ENCODE measurements at regions not wholly inside any gene's neighbourhood (a gene's known extent, or its start where the extent isn't known, plus 50 kb on each side); places are given as distances from the start of the nearest gene placed in this dataset.
"Not testable (repeated sequence)": the region's sequence is repeated elsewhere in the genome, so short reads cannot be mapped to it uniquely, and the experiment has no call there.

GRCh38 chr4:128758314-128758922, 51.1 kb upstream of the JADE1 start:
- Mint-ChIP-seq H3K27me3 (peaks cover 0 to 6% (median 0%) of the 10 kb centered on the region in 3 donors), H3K27ac (peak overlapping the region in 1 of 6 donors; percentile 25), H3K36me3 (no peaks in the 10 kb centered on the region), H3K9me3 (no peaks in the 10 kb centered on the region), H3K4me3 (no peak overlapping the region), H3K4me1 (no peaks in the 10 kb centered on the region)
- ATAC-seq (ENCODE audit: low read depth in 2 of 2) (no peak), DNase-seq (no peak)

DNA sequence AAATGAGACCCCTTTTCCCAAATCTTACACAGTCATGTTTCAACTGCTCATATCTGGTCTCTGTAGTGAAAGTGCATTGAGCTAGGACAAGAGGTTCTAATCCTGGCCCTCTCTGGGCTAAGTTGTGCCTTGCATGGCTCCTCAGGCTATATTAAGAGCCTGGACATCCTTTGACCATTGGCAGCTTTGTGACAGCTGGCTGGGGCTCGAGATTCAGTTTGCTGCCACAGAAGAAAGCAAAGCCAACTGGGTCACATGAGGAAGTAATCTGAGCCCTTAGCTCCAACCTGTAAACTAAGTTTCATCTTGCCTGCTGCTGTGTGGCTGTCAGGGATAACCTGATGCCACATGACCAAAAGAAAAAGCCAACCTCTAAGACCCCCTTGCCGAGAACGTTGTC, 51.8 kb upstream of the JADE1 start:
- no peak for ATAC-seq (ENCODE audit: low read depth in 2 of 2)
- no peak for DNase-seq
- H3K27ac Mint-ChIP-seq: no peak overlapping the region

DNA sequence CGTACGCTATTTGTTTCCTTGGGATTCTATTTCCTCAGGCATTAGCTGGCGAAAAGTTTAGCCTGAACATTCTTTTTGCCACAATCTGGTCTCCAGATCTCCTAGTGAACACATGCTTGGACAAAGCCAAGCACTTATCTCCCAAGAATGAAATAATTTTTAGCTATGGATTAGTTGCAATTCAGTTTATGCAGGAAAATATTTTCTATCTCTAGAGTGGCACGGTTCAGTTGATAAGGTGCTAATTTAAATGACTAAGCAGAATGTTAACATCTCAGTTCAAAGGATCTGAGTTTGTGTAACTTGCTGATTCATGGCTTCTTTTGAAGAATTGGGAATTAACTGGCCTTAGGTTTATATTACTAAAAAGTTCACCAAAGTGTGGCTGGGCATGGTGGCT, 58.1 kb upstream of the JADE1 start:
- no peaks in the 10 kb centered on the region for H3K9me3 Mint-ChIP-seq
- no peak overlapping the region for H3K4me3 Mint-ChIP-seq
- no peaks in the 10 kb centered on the region for H3K4me1 Mint-ChIP-seq
- H3K27ac Mint-ChIP-seq: no peak overlapping the region
- no peaks in the 10 kb centered on the region for H3K36me3 Mint-ChIP-seq
- DNase-seq: no peak
- no peaks in the 10 kb centered on the region for H3K27me3 Mint-ChIP-seq
- ATAC-seq (ENCODE audit: low read depth in 2 of 2): no peak

More for the DNA sequence above, 51.8 kb upstream of the JADE1 start:
- H3K4me3 Mint-ChIP-seq: no peak overlapping the region
- H3K27me3 Mint-ChIP-seq: peaks cover 0 to under 1% (median 0%) of the 10 kb centered on the region in 3 donors
- H3K9me3 Mint-ChIP-seq: no peaks in the 10 kb centered on the region
- no peaks in the 10 kb centered on the region for H3K36me3 Mint-ChIP-seq
- H3K4me1 Mint-ChIP-seq: no peaks in the 10 kb centered on the region

GRCh38 chr4:128741748-128742147, 67.8 kb upstream of the JADE1 start:
- H3K27ac Mint-ChIP-seq; H3K4me3 Mint-ChIP-seq; DNase-seq; H3K4me1 Mint-ChIP-seq; H3K36me3 Mint-ChIP-seq; H3K27me3 Mint-ChIP-seq; H3K9me3 Mint-ChIP-seq; ATAC-seq (ENCODE audit: low read depth in 2 of 2): not testable (repeated sequence)

GRCh38 chr4:128737098-128737513, 72.4 kb upstream of the JADE1 start:
- Mint-ChIP-seq H3K27ac (no peak overlapping the region), H3K4me3 (no peak overlapping the region)
- ATAC-seq (ENCODE audit: low read depth in 2 of 2): no peak

GRCh38 chr4:128735714-128736113, 73.8 kb upstream of the JADE1 start:
- H3K27ac Mint-ChIP-seq: no peak overlapping the region
- DNase-seq (no peak), ATAC-seq (ENCODE audit: low read depth in 2 of 2) (no peak)
- no peaks in the 10 kb centered on the region for H3K36me3 Mint-ChIP-seq
- H3K27me3 Mint-ChIP-seq: no peaks in the 10 kb centered on the region
- no peaks in the 10 kb centered on the region for H3K4me1 Mint-ChIP-seq
- no peaks in the 10 kb centered on the region for H3K9me3 Mint-ChIP-seq
- no peak overlapping the region for H3K4me3 Mint-ChIP-seq

More at GRCh38 chr4:128737098-128737513, 72.4 kb upstream of the JADE1 start:
- Mint-ChIP-seq H3K4me1 (no peaks in the 10 kb centered on the region), H3K27me3 (no peaks in the 10 kb centered on the region), H3K36me3 (no peaks in the 10 kb centered on the region), H3K9me3 (peaks cover 0 to 3% (median 0%) of the 10 kb centered on the region in 7 donors)
- no peak for DNase-seq

GRCh38 chr4:128728190-128728589, 81.3 kb upstream of the JADE1 start:
- H3K4me1 Mint-ChIP-seq: no peaks in the 10 kb centered on the region
- H3K36me3 Mint-ChIP-seq: no peaks in the 10 kb centered on the region
- H3K9me3 Mint-ChIP-seq: no peaks in the 10 kb centered on the region
- no peak overlapping the region for H3K27ac Mint-ChIP-seq
- H3K4me3 Mint-ChIP-seq: no peak overlapping the region
- H3K27me3 Mint-ChIP-seq: no peaks in the 10 kb centered on the region
- DNase-seq: no peak
- no peak for ATAC-seq (ENCODE audit: low read depth in 2 of 2)

GRCh38 chr4:128727658-128728057, 81.8 kb upstream of the JADE1 start:
- DNase-seq (no peak), ATAC-seq (ENCODE audit: low read depth in 2 of 2) (no peak)
- Mint-ChIP-seq H3K9me3 (no peaks in the 10 kb centered on the region), H3K27ac (no peak overlapping the region), H3K36me3 (no peaks in the 10 kb centered on the region), H3K4me1 (no peaks in the 10 kb centered on the region), H3K27me3 (no peaks in the 10 kb centered on the region), H3K4me3 (no peak overlapping the region)

- ATAC-seq (ENCODE audit: low read depth in 2 of 2) (no peak), DNase-seq (no peak)
- H3K27me3 Mint-ChIP-seq: peaks cover 0 to 10% (median 0%) of the 10 kb centered on the region in 3 donors
- no peaks in the 10 kb centered on the region for H3K9me3 Mint-ChIP-seq
- H3K27ac Mint-ChIP-seq: no peak overlapping the region
- H3K4me3 Mint-ChIP-seq: no peak overlapping the region
- H3K36me3 Mint-ChIP-seq: no peaks in the 10 kb centered on the region
- H3K4me1 Mint-ChIP-seq: no peaks in the 10 kb centered on the region
These were observed 84.0 kb upstream of the JADE1 start for GRCh38 chr4:128725405-128726055.

DNA sequence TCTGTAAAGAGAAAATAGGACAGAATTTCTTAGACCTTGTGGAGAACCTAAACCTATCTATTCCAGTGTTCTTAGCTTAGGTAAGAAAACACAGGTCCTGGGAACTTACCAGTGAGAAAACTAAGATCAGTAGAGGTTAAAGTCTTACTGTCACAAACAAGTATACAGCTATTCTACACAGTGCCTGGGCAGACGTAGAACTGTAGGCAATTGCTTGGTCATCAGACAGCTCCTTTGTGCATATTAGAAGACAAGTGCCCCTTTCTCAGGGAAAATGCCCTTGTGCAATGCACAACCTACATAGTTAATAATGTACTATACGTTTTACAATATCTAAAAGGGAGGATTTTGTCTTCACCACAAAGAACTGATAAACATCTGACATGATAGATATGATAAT, 86.6 kb upstream of the JADE1 start:
- DNase-seq (no peak), ATAC-seq (ENCODE audit: low read depth in 2 of 2) (no peak)
- peaks cover 0 to 10% (median 0%) of the 10 kb centered on the region in 3 donors for H3K27me3 Mint-ChIP-seq
- H3K4me3 Mint-ChIP-seq: no peak overlapping the region
- no peaks in the 10 kb centered on the region for H3K4me1 Mint-ChIP-seq
- H3K36me3 Mint-ChIP-seq: no peaks in the 10 kb centered on the region
- no peaks in the 10 kb centered on the region for H3K9me3 Mint-ChIP-seq
- H3K27ac Mint-ChIP-seq: no peak overlapping the region

DNA sequence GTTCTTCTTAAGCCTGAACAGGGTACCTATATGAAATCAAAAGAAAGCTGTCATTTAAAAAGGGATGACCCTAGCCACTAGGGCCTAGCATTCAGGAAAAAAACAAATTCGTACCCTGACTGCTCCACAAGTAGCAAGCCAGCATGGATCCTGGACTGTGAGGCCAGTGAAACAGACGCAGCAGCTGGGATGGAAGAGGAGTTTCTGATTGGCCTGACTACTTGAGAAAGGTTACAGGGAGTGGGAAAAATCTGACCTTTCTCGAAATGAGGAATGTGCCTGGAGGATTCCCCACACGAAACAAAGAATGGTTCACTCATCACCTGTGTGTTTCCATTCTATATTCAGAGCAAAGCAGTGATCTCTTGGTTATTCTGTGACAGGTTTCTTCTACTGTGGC, 87.6 kb upstream of the JADE1 start:
- Mint-ChIP-seq H3K9me3 (no peaks in the 10 kb centered on the region), H3K4me1 (no peaks in the 10 kb centered on the region), H3K27ac (no peak overlapping the region), H3K27me3 (peaks cover 0 to 10% (median 0%) of the 10 kb centered on the region in 3 donors), H3K36me3 (no peaks in the 10 kb centered on the region), H3K4me3 (no peak overlapping the region)
- no peak for ATAC-seq (ENCODE audit: low read depth in 2 of 2)
- DNase-seq: no peak

DNA sequence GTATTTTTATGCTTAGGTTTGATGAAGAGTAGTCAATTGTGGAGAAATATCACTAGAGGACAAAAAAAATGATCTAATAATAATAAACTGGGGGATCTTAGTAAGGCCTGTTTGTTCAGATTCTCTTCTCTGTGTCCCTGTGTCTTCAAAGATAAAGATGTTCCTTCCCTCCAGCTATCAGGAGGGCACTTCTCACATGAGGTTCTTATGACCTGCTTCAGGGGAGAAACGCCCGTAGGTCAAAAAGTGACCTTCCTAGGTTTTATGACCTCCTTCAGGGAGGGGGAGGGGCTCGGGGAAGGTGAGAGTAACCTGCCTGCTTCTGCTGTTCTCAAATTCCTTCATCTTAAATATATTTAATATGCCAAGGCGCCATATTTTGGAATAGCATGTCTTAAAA, 89.2 kb upstream of the JADE1 start:
- Mint-ChIP-seq H3K27me3 (peaks cover 0 to 10% (median 0%) of the 10 kb centered on the region in 3 donors), H3K36me3 (no peaks in the 10 kb centered on the region), H3K27ac (no peak overlapping the region), H3K4me1 (no peaks in the 10 kb centered on the region), H3K4me3 (no peak overlapping the region), H3K9me3 (no peaks in the 10 kb centered on the region)
- DNase-seq (no peak), ATAC-seq (ENCODE audit: low read depth in 2 of 2) (no peak)

DNA sequence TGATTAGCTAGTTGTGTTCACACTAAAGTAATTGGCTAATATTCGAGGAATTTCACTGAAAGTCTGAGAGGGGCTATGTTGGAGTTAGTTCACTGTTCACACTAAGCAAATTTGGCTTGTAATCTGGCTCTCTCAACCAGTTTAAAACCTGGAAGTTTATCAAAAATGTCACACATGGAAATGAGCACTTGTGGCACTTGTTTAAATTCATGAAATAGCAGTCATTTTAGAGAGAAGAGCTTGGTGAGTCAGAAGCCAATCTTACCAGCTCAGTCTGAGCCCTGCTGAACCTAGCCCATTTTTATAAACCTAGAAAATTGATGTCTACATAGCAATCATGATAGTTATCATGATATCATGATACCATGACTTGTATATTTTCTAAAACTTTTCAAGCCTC, 90.7 kb upstream of the JADE1 start:
- DNase-seq: no peak

DNA sequence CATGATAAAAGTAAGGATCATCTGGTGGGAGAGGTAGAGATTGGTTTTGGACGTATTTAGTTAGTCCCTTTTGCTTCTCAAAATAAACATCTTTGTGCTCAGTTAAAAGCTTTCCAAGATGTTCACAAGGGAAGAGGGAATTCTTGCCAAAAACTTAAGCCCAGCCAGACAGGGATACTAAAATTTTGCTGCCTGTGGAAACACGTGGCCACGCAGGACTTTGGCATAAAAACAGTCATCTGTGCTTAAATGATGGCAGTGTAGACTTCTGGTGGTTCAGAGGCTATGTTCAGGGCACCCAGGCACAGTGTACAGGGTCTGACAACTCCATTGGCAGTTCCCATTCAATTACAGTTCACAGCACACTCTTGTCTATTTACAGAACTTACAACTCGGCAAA, 93.2 kb upstream of the JADE1 start:
- Mint-ChIP-seq H3K27me3 (peaks cover 0 to 2% (median 0%) of the 10 kb centered on the region in 3 donors), H3K4me3 (no peak overlapping the region), H3K36me3 (no peaks in the 10 kb centered on the region), H3K9me3 (no peaks in the 10 kb centered on the region), H3K4me1 (no peaks in the 10 kb centered on the region), H3K27ac (no peak overlapping the region)
- DNase-seq: no peak
- ATAC-seq (ENCODE audit: low read depth in 2 of 2): no peak

More for the DNA sequence above, 90.7 kb upstream of the JADE1 start:
- ATAC-seq (ENCODE audit: low read depth in 2 of 2): no peak
- Mint-ChIP-seq H3K27me3 (peaks cover 0 to 10% (median 0%) of the 10 kb centered on the region in 3 donors), H3K9me3 (no peaks in the 10 kb centered on the region), H3K27ac (no peak overlapping the region), H3K4me1 (no peaks in the 10 kb centered on the region), H3K4me3 (no peak overlapping the region), H3K36me3 (no peaks in the 10 kb centered on the region)
